NCI-H2196 treated with DMSO at 0.1 percent for 48 hours (cell line): ENCODE measurements at regions not wholly inside any gene's neighbourhood (a gene's known extent, or its start where the extent isn't known, plus 50 kb on each side); places are given as distances from the start of the nearest gene placed in this dataset.

Experiments used
- DNase-seq: peaks from one replicate; lab custom pipeline; 2025; ENCODE audit not compliant: unreplicated experiment; lab: John Stamatoyannopoulos, UW

GRCh38 chr16:79408355-79408754 is 192.2 kb downstream of the MAF start:
- DNase-seq, result no peak

- no peak for DNase-seq
These were observed 192.9 kb downstream of the MAF start for GRCh38 chr16:79407461-79408135.

DNA sequence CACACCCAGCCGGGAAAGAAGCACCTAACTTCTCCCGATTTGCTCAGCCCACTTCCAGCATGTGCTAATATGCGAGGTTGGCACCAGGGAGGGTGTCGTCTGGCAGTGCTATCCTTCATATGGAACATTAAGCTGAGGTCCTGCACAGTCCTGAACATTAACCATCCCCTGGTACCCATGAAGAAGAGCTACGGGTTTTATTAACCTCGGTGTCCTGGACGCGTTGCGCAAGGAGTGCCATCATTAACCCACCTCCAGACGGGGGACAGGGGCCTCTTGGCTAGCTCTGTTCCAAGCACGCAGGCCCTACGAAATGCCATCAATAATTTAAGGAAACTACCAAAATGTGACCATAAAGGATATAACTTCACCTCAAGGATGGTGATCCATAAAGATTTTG is 193.5 kb downstream of the MAF start:
- DNase-seq, result no peak

GRCh38 chr16:79404571-79404970 is 196.0 kb downstream of the MAF start:
- DNase-seq, result no peak

DNA sequence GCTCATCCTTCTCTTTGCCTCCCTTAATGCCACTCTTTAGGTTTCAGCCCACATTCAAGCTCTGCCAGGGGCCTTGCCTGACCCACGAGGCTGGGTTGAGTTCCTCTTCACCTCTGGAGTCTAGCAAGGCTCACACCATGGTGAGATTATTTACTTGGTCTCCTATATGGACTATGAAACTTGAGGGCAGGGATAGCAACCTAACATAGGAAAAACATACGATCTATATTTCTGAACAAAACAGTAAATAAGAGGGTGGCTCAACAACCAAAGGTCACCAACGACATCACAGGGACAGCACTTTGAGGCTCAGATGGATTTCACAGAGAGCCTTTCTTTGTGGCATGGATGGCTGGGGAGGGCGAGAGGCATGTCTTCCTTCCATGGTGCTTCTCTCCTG is 197.0 kb downstream of the MAF start:
- DNase-seq, result no peak

DNA sequence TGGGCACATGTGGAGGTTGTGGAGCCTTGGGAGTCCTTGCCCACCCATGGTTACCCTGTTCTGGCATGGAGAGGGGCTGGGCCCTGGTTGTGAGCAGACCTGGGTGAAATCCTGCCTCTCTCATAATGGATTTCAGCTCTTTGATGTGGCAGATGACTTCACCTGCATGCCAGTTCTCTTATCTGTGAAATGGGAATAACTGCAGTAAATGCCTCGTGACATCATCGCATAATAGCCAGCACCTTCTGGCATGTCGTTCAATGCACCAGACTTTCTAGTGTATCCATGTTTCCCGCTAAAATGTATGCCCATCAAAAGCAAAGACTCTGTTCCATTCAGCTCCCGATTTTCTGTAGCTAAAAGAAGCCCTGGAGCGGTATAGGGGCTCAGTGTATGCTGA is 197.6 kb downstream of the MAF start:
- no peak for DNase-seq

GRCh38 chr16:79402356-79402755 is 198.2 kb downstream of the MAF start:
- no peak for DNase-seq

GRCh38 chr16:79401782-79402181 is 198.8 kb downstream of the MAF start:
- no peak for DNase-seq

GRCh38 chr16:79401157-79401556 is 199.4 kb downstream of the MAF start:
- no peak for DNase-seq

DNA sequence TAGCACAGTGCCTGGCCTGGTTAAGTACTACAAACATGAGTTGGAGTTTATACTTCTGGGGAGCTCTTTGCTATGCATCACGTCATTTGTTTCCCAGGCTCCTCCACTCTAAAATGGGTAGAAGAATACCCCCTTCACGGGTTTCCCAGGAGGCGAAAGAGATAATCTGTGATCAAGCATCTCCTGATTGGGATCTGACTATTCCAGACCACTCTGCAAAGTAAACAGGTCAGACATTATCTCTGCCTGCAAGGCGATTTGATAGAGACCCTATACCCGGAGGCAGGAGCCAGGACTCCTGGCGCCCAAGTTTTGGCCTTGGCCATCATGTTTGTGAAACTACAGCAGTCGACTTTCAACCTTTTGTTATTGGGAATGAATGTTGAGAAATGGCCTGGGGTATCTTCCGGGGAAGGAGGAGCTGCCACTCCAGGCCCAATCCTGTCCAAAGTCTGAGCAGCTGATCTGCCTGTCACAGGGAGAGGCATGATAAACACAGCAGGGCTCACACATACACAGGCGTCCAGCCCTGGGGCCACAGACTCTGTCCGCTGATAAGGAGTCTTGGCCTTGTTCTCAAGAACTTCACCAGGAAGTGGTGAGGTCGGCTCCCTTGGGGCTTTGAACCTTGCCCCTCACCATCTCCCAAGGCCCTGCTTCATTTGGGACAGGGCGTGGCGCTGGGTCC is 199.9 kb downstream of the MAF start:
- no peak for DNase-seq

- no peak for DNase-seq
These were observed 204.9 kb downstream of the MAF start for GRCh38 chr16:79395591-79395990.

GRCh38 chr16:79394206-79394605 is 206.3 kb downstream of the MAF start:
- no peak for DNase-seq

DNA sequence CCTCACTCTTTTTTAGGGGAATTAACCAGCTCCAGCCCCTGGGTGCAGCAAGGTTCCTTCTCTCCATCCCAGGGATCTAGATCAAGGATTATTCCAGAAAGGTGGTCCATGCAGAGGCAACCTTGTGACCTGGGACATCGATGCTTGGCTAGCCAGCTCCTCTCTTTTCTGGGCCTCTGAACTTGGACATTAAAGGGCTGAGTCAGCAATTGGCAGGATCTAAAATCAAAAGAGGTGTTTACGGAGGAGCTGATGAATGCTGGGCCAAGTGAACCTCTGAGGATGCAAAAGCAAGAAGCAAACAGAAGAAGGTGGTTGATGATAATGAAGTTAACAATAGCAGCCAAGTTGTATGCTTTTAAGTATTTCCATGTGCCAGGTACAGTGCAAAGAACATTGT is 207.0 kb downstream of the MAF start:
- no peak for DNase-seq

- DNase-seq, result no peak
These were observed 207.4 kb downstream of the MAF start for GRCh38 chr16:79393127-79393526.

- no peak for DNase-seq
These were observed 208.5 kb downstream of the MAF start for GRCh38 chr16:79392081-79392480.

GRCh38 chr16:79391395-79391794 is 209.1 kb downstream of the MAF start:
- DNase-seq, result no peak

DNA sequence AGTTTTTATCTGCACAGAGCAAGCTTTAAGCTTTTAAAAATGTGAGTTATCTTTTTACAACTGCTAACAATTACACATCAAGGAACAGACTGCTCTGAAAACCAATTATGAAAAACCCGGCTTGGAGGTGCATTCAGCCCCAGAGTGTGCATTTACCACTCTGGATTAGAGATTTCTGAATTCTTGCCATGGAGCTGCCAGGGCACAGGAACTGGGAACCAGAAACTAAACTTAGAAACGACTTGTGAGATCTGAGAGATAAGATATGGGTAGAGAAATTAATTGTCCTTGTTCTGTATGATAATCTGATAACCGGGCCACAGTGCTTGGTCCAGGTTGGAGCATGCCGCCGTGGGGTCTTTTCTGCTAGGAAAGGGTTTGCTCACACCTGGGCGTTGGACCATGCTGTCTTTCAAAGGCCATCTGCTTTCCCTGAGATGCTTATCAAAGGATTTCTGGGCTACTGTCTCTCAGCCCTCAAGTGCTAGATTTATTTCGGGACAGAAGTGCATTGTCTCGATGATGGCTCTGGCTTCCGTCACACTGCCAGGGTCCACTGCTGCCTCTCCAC is 210.0 kb downstream of the MAF start:
- no peak for DNase-seq

DNA sequence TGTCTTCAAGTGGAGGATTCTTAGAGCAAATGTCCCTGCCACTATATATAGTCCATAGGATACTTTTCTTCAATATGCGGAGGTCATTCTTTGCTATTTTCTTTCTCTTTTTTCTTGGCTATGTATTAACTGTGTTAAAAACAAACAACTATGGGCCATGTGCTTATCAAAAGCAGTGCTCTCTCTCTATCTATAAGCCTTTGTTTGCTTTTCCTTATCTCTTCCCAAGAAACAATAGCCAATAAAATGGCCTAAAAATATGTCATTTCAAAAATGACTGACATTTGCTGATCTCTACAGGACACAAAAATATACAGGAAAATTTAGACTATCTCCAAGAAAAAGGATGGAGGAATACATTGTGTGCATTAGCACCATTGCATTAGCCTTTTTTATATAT is 212.1 kb downstream of the MAF start:
- no peak for DNase-seq

DNA sequence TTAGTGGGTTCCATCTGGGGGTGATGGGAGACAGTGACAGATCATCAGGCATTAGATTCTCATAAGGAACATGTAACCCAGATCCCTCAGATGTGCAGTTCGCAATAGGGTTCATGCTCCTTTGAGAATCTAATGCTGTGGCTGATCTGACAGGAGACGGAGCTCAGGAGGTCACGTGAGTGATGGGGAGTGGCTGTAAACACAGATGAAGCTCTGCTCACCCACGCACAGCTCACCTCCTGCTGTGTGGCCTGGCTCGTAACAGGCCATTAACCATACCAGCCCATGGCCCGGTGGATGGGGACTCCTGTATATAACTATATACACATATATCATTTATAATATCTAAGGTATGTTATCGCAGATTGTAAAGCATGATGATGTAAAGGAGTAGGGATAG is 214.2 kb downstream of the MAF start:
- DNase-seq, result no peak

DNA sequence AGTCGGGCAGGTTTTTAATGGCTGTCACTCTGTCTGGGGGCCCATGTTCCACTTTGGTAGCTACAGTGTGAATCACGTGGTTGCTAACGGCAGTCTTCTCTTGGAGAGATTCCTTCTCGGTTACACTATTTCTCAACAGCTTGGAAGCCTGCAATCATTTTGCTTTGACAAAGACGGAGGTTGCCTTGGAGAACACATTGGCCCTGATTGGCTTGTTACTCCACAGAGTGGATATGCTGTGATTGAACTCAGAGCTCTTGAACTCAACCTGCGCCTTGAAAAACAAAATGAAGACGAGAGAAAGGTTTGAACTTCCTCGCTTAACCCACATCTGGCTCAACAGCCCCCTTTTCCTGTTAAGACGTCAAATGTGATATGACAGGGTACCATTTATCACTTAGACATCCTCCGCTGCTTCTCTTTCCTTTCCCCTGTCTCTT is 218.9 kb downstream of the MAF start:
- DNase-seq, result no peak

GRCh38 chr16:79380995-79381602 is 219.4 kb downstream of the MAF start:
- DNase-seq, result no peak

- no peak for DNase-seq
These were observed 221.4 kb downstream of the MAF start for GRCh38 chr16:79379095-79379494.
